ENCODE measurements at regions not wholly inside any gene's neighbourhood (a gene's known extent, or its start where the extent isn't known, plus 50 kb on each side); places are given as distances from the start of the nearest gene placed in this dataset.

DNA sequence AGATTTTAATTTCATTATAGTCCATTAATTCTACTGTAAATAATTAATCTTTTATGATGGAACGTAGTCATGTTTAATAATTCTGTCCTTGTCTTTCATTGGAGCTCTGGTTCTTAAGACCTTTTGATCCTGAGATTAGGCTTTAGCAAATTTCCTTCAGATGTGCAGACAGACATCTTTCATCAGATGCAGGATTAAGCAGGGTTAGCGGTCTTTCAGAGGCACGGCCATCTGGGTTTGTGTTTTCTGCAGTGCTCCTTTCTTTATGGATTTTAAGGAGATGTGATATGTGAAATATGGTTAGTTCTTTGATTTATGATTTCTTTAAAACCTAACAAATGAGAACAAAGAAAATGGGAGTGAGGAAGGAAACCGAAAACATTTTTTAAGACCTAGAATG is 643.9 kb upstream of the SGCG start:
- Histone ChIP-seq H3K27me3 (ENCODE audit: control insufficient read depth, insufficient read depth, low read length) (no peaks in the 10 kb centered on the region), H3K27ac (ENCODE audit: low read depth, low read length) (no peak overlapping the region), H3K9me3 (ENCODE audit: control insufficient read depth, insufficient read depth, low read length) (peaks cover 2% of the 10 kb centered on the region; the same call in 1 of the 2 replicates), H3K4me3 (ENCODE audit: low read depth, low read length) (no peak overlapping the region)
- ChIA-PET CTCF (no interaction called here), POLR2A (no interaction called here)
- DNase-seq (ENCODE audit: low read depth, low spot score): no peak
- TF ChIP-seq, protein P1, sequence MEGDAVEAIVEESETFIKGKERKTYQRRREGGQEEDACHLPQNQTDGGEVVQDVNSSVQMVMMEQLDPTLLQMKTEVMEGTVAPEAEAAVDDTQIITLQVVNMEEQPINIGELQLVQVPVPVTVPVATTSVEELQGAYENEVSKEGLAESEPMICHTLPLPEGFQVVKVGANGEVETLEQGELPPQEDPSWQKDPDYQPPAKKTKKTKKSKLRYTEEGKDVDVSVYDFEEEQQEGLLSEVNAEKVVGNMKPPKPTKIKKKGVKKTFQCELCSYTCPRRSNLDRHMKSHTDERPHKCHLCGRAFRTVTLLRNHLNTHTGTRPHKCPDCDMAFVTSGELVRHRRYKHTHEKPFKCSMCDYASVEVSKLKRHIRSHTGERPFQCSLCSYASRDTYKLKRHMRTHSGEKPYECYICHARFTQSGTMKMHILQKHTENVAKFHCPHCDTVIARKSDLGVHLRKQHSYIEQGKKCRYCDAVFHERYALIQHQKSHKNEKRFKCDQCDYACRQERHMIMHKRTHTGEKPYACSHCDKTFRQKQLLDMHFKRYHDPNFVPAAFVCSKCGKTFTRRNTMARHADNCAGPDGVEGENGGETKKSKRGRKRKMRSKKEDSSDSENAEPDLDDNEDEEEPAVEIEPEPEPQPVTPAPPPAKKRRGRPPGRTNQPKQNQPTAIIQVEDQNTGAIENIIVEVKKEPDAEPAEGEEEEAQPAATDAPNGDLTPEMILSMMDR (IDR thresholded peaks at IDR 0.05; ENCODE audit: low read depth, low read length): no peak

DNA sequence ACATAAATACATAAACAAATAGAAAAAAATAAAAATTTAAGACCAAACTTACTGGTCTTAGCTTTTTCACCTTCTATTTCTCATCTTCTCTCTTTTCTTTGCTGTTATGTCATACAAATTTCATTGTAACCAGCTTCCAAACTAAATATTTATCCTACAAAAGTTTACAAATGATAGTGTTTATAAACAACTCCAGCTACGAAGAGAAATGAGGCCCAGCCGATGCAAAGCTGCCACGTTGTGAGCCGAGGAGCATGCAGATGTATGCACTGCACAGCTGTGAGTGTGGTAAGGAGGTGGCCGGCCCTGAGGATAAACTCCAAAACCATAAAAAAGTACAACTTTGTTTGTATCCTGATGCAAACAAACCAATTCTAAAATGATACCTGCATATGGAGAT is 642.4 kb upstream of the SGCG start:
- TF ChIP-seq, protein P1 (IDR thresholded peaks at IDR 0.05; ENCODE audit: low read depth, low read length): no peak
- no peak for DNase-seq (ENCODE audit: low read depth, low spot score)
- POLR2A ChIA-PET: no interaction called here
- CTCF ChIA-PET: interaction anchor here (0.6 kb wide), 1 partner anchor 914 kb away, joined by 3 read pairs; no protein-coding TSS in a partner anchor
- no peaks in the 10 kb centered on the region for H3K27me3 ChIP-seq (ENCODE audit: control insufficient read depth, insufficient read depth, low read length)
- no peak overlapping the region for H3K4me3 ChIP-seq (ENCODE audit: low read depth, low read length)
- H3K27ac ChIP-seq (ENCODE audit: low read depth, low read length): no peak overlapping the region
- peaks cover 2% of the 10 kb centered on the region; the same call in 1 of the 2 replicates for H3K9me3 ChIP-seq (ENCODE audit: control insufficient read depth, insufficient read depth, low read length)

- ChIA-PET POLR2A (no interaction called here), CTCF (no interaction called here)
- peaks cover 7% of the 10 kb centered on the region for H3K9me3 ChIP-seq (ENCODE audit: control insufficient read depth, insufficient read depth, low read length)
- no peak overlapping the region for H3K4me3 ChIP-seq (ENCODE audit: low read depth, low read length)
- TF ChIP-seq, protein P1 (IDR thresholded peaks at IDR 0.05; ENCODE audit: low read depth, low read length): no peak
- no peaks in the 10 kb centered on the region for H3K27me3 ChIP-seq (ENCODE audit: control insufficient read depth, insufficient read depth, low read length)
- H3K27ac ChIP-seq (ENCODE audit: low read depth, low read length): no peak overlapping the region
- no peak for DNase-seq (ENCODE audit: low read depth, low spot score)
Observed at GRCh38 chr13:22549126-22549525, 631.7 kb upstream of the SGCG start.

DNA sequence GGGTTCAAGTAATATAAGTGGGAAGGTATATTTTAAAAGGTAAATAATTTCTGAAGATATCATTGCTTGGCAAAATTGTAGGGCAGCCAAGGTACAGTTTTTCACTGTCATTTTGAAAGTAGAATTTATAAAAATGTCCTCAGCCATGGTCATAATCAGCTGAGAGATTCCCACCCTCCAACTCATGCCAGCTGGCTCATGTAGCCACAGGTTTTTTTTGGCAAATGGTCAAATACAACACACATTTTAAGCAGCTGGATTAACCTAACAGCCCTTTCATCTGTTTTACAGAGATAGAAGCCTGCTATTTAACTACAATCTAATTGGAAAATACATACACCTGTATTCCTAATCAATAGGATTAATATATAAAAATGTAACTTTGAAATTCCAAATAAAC is 619.2 kb upstream of the SGCG start:
- Histone ChIP-seq H3K9me3 (ENCODE audit: control insufficient read depth, insufficient read depth, low read length) (peaks cover 11% of the 10 kb centered on the region), H3K27me3 (ENCODE audit: control insufficient read depth, insufficient read depth, low read length) (no peaks in the 10 kb centered on the region), H3K27ac (ENCODE audit: low read depth, low read length) (no peak overlapping the region), H3K4me3 (ENCODE audit: low read depth, low read length) (no peak overlapping the region)
- no peak for DNase-seq (ENCODE audit: low read depth, low spot score)
- ChIA-PET POLR2A (no interaction called here), CTCF (no interaction called here)
- TF ChIP-seq, protein P1 (IDR thresholded peaks at IDR 0.05; ENCODE audit: low read depth, low read length): no peak

- POLR2A ChIA-PET: no interaction called here
- TF ChIP-seq, protein P1 (IDR thresholded peaks at IDR 0.05; ENCODE audit: low read depth, low read length): no peak
- no peak for DNase-seq (ENCODE audit: low read depth, low spot score)
Observed at GRCh38 chr13:22562116-22562515, 618.7 kb upstream of the SGCG start.

More at GRCh38 chr13:22562116-22562515, 618.7 kb upstream of the SGCG start:
- Histone ChIP-seq H3K4me3 (ENCODE audit: low read depth, low read length) (no peak overlapping the region), H3K9me3 (ENCODE audit: control insufficient read depth, insufficient read depth, low read length) (peaks cover 11% of the 10 kb centered on the region), H3K27me3 (ENCODE audit: control insufficient read depth, insufficient read depth, low read length) (no peaks in the 10 kb centered on the region), H3K27ac (ENCODE audit: low read depth, low read length) (no peak overlapping the region)
- CTCF ChIA-PET: no interaction called here

All from AG04450 (cell line).